A673 (cell line): ENCODE measurements at regions not wholly inside any gene's neighbourhood (a gene's known extent, or its start where the extent isn't known, plus 50 kb on each side); places are given as distances from the start of the nearest gene placed in this dataset.
A peak's percentile ranks its signal among the peaks of the same experiment; 100 is the strongest.

Source experiments
- EZH2 ChIP-seq: fragments of 200-600 bp; sonication (generic); IDR thresholded peaks from 2 replicates; pipeline ENCODE4 v1.6.1; 2017; ENCODE audit warnings: borderline replicate concordance, low read depth, mild to moderate bottlenecking, mixed read lengths, antibody characterized with exemption, low read length; ENCODE audit not compliant: poor library complexity, severe bottlenecking
- TF ChIP-seq, protein P1 (sequence below): fragments of 300-800, 200-600 bp; sonication (generic); conservative IDR thresholded peaks from 2 replicates; pipeline ENCODE4 v1.5.1; 2017; ENCODE audit warnings: low read depth, mild to moderate bottlenecking, antibody characterized with exemption, low read length, moderate library complexity, mixed read lengths

DNA sequence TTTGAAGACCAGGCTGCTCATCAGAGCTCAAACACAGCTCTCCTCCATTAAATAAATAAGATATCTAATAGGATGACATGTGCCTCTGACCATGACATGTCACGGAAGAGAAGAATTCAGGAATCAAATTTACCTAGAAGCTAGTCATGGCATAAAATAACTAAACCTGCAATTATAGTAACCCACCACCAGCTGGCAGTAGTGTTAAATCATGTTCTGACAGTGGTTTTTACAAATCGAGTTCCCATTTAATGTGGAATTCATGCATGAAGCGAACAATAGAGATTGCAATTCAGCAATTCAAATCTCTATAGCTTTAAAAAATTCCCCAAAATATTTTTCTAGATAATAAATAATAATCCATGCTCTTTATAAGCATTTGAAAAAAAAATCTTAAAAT lies 74.6 kb upstream of the IKZF1 start:
- TF ChIP-seq, protein P1, sequence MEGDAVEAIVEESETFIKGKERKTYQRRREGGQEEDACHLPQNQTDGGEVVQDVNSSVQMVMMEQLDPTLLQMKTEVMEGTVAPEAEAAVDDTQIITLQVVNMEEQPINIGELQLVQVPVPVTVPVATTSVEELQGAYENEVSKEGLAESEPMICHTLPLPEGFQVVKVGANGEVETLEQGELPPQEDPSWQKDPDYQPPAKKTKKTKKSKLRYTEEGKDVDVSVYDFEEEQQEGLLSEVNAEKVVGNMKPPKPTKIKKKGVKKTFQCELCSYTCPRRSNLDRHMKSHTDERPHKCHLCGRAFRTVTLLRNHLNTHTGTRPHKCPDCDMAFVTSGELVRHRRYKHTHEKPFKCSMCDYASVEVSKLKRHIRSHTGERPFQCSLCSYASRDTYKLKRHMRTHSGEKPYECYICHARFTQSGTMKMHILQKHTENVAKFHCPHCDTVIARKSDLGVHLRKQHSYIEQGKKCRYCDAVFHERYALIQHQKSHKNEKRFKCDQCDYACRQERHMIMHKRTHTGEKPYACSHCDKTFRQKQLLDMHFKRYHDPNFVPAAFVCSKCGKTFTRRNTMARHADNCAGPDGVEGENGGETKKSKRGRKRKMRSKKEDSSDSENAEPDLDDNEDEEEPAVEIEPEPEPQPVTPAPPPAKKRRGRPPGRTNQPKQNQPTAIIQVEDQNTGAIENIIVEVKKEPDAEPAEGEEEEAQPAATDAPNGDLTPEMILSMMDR: peak; percentile 51; the same call in 1 of the 2 replicates
- TF ChIP-seq EZH2: no peak
